BLaER1 (cell line): ENCODE measurements at regions not wholly inside any gene's neighbourhood (a gene's known extent, or its start where the extent isn't known, plus 50 kb on each side); places are given as distances from the start of the nearest gene placed in this dataset.
A peak's percentile ranks its signal among the peaks of the same experiment; 100 is the strongest.

Experiments used
- H3K27ac ChIP-seq: shearing (Covaris generic); formaldehyde crosslinking; 2 replicates; pipeline ENCODE4 v1.8.1; 2022
- H3K27me3 ChIP-seq: shearing (Covaris generic); formaldehyde crosslinking; 2 replicates; pipeline ENCODE4 v1.8.1; 2022
- H3K36me3 ChIP-seq: shearing (Covaris generic); formaldehyde crosslinking; 2 replicates; pipeline ENCODE4 v1.8.1; 2022
- H3K4me1 ChIP-seq: shearing (Covaris generic); formaldehyde crosslinking; 2 replicates; pipeline ENCODE4 v1.8.1; 2022
- H3K4me2 ChIP-seq: shearing (Covaris generic); formaldehyde crosslinking; 2 replicates; pipeline ENCODE4 v1.8.1; 2022
- H3K4me3 ChIP-seq: shearing (Covaris generic); formaldehyde crosslinking; 2 replicates; pipeline ENCODE4 v1.8.1; 2022
- H3K9ac ChIP-seq: shearing (Covaris generic); formaldehyde crosslinking; 2 replicates; pipeline ENCODE4 v1.8.1; 2022
- H3K9me3 ChIP-seq: shearing (Covaris generic); formaldehyde crosslinking; 2 replicates; pipeline ENCODE4 v1.8.1; 2022
- H4K20me1 ChIP-seq: shearing (Covaris generic); formaldehyde crosslinking; 2 replicates; pipeline ENCODE4 v1.8.1; 2022
- Cebpa-rat ChIP-seq: shearing (Covaris generic); IDR thresholded peaks from 2 replicates; pipeline ENCODE4 v1.8.1; 2022

DNA sequence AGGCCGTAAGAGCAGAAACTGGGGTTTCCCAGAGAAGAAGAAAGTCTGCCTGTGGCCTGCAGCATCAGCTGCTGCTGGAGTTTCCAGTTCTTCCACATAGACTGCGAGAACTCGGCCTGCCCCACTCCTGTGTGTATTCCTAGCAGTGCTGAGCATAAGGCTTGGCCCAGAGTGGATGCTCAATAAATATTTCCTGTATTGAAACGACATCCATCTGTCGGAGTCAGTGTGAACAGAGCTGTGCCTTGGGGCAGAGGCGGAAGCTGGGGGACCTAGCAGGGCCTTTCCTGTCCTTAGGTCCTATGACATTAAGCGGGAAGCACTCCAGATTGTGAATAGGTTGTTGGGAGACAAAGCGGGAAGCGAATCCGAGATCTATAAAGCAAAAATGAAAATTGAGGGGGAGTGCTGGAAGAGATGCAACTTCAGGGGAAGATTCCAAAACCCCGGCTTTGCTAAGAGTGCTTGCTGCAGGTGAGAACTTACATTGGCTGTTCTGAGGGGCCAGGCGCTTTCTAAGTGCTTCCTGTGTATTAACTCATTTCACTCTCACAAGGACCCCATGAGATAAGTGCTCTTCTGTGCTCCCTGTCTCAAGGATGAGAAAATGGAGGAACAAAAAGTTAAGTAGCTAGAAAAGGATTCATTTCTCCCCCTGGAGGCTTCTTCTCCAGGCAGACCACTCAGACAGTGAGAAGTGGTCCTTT is 76.1 kb upstream of the CXCL14 start:
- Histone ChIP-seq H3K9me3 (peaks cover 18% of the 10 kb centered on the region), H3K27me3 (no peaks in the 10 kb centered on the region), H3K9ac (no peak overlapping the region), H4K20me1 (no peaks in the 10 kb centered on the region), H3K27ac (no peak overlapping the region), H3K36me3 (no peaks in the 10 kb centered on the region), H3K4me3 (no peak overlapping the region), H3K4me2 (no peak overlapping the region), H3K4me1 (no peaks in the 10 kb centered on the region)
- no peak for TF ChIP-seq Cebpa-rat

DNA sequence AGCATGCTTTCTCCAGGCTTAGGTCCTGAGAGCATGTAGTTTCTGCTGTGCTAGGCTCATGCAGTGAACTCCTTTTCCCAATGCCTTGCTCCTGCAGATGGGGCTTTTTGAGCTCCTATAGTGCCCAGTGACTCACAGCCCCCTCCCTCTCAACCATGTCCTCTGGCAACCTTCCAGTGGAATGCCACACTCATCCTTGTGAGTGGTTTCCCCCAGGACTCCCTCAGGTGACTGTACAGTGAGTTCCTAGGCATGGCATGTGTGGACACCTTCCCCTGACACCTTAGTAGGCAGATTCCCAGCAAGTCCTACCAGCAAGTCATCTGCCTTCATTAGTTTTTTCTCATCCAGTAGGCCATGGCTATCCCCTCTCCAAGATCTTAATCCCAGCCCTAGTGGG is 72.4 kb upstream of the CXCL14 start:
- H3K36me3 ChIP-seq: no peaks in the 10 kb centered on the region
- H4K20me1 ChIP-seq: no peaks in the 10 kb centered on the region
- no peaks in the 10 kb centered on the region for H3K27me3 ChIP-seq
- no peak overlapping the region for H3K4me3 ChIP-seq
- H3K4me1 ChIP-seq: no peaks in the 10 kb centered on the region
- no peak for TF ChIP-seq Cebpa-rat
- no peak overlapping the region for H3K9ac ChIP-seq
- H3K4me2 ChIP-seq: no peak overlapping the region
- no peak overlapping the region for H3K27ac ChIP-seq
- no peaks in the 10 kb centered on the region for H3K9me3 ChIP-seq

DNA sequence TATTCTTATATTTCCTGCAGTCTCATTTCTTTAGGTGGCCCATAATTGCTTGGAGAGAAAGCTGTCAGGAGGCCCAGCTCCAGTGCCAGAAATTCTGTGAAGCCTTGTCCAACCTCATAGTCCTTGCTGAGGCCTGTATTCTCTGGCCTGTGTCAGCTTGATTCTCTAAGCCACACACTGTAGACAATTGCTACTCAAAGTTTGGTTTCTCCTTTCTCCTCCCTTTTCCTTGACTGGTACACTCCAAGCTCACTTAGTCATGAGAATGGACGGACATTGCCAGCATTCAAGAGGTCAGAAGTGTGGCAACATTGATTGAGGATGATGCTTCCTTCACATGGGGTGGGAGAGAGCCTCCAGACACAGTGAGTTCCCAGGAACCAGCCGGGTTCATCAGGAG is 71.3 kb upstream of the CXCL14 start:
- H3K4me2 ChIP-seq: no peak overlapping the region
- no peaks in the 10 kb centered on the region for H3K9me3 ChIP-seq
- no peak for TF ChIP-seq Cebpa-rat
- H3K27me3 ChIP-seq: no peaks in the 10 kb centered on the region
- H3K4me3 ChIP-seq: no peak overlapping the region
- H3K4me1 ChIP-seq: no peaks in the 10 kb centered on the region
- no peak overlapping the region for H3K27ac ChIP-seq
- no peaks in the 10 kb centered on the region for H3K36me3 ChIP-seq
- H4K20me1 ChIP-seq: no peaks in the 10 kb centered on the region
- no peak overlapping the region for H3K9ac ChIP-seq

DNA sequence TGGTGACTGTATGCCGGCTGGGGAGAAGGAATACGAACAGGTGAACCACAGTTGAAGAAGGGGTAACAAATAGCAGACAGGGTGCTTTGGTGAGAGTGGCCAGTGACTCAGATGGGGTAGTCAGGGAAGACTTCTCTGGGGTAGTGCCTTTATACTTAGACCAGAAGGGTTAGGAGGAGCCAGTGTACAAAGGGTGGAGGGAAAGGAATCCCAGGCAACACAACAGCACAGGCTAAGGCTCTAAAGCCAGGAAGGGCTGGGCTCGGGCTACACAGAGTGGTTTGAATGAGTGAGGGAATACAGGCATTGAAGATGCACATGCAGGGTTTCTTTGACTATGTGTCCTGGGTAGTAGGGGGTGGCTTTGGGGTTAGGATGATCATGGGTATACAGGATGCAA is 70.6 kb upstream of the CXCL14 start:
- Histone ChIP-seq H3K36me3 (no peaks in the 10 kb centered on the region), H3K27me3 (no peaks in the 10 kb centered on the region), H3K4me1 (no peaks in the 10 kb centered on the region), H4K20me1 (no peaks in the 10 kb centered on the region), H3K27ac (no peak overlapping the region), H3K4me3 (no peak overlapping the region), H3K4me2 (no peak overlapping the region), H3K9ac (no peak overlapping the region), H3K9me3 (no peaks in the 10 kb centered on the region)
- TF ChIP-seq Cebpa-rat: no peak

DNA sequence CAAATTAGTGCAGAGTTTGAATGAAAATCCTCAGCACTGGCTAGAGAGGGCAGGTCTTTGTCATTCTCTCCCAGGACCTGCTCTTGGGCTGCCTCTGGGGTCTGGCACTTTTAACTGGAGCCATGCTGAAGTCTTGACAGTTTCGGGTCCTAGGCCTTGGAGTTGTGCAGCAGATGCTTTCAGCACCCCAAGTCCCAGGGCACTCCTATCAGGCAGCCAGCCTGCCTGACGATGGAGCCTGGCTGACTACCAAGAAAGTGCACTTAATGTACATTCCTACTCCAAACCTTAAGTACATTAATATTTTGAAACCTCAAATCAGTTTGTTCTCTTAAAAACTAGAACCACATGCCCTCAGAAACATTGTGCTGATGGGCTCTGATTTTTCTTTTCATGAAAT is 69.3 kb upstream of the CXCL14 start:
- Histone ChIP-seq H3K4me2 (no peak overlapping the region), H3K4me1 (no peaks in the 10 kb centered on the region), H3K27ac (no peak overlapping the region), H3K36me3 (no peaks in the 10 kb centered on the region), H3K4me3 (no peak overlapping the region), H4K20me1 (no peaks in the 10 kb centered on the region), H3K9me3 (no peaks in the 10 kb centered on the region), H3K27me3 (no peaks in the 10 kb centered on the region), H3K9ac (no peak overlapping the region)
- no peak for TF ChIP-seq Cebpa-rat

DNA sequence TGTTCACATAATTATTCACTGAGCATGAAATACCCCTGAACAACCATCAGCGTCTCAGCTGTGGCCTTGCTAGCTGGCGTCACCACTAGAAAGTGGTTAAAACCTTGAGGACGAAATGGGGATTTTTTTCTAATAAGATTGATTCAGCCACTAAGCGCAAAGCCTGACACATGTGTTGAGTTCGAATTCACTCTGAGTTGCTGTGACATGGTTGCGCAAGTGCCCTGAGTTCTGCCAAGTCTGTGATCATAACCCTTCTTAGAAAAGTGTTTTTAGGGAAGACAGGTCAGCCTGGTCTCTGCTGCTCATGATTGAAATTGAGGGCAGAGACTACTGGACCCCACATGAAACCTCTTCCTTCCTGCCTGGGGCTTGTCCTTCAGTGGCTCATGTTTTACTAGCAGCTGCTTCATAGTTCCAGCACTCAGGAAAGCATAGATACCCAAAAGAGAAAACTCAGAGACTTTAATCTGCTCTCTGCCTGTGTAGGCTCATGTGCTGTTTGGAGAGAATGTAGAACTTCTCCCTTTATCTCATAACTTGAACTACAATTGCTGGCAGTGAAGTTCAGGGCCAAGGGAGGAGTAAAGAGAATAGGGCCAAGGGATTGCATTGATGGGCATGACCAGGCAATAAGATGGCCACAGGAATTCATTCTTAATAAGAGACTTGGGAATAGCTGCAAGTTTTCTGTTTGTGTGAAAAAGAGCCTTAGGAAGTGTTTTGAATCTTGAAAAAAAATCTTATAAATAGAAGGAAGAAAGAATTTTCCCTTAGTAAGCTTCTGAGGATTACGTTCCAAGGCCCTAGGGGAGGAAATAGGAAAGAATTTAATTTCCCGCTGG is 66.8 kb upstream of the CXCL14 start:
- no peak overlapping the region for H3K4me3 ChIP-seq
- peak; percentile 67 for TF ChIP-seq Cebpa-rat
- H3K27me3 ChIP-seq: no peaks in the 10 kb centered on the region

DNA sequence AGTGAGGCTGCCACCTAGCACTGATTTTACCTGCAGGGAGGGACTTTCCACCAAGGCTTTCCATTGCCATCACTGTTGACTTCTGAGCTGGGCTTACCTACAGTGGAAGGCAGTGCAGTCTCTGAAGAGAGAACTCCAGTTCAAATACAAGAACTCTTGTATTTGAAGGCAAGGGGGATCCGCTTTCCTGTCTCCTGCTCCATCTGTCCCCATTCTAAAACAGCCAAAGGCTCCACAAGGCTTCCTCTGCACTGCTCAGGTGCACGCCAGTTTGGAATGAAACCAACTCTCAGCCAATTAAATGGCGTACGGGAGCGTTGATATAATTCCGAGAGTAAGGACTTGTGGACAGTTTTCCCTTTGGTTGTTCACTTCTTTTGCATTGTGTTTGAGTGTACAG is 66.0 kb upstream of the CXCL14 start:
- Histone ChIP-seq H3K4me2 (no peak overlapping the region), H3K9ac (no peak overlapping the region), H3K4me3 (no peak overlapping the region), H3K27me3 (no peaks in the 10 kb centered on the region), H3K4me1 (no peaks in the 10 kb centered on the region), H3K27ac (no peak overlapping the region), H3K36me3 (no peaks in the 10 kb centered on the region), H4K20me1 (no peaks in the 10 kb centered on the region), H3K9me3 (no peaks in the 10 kb centered on the region)
- no peak for TF ChIP-seq Cebpa-rat

More for the DNA sequence above, 66.8 kb upstream of the CXCL14 start:
- H3K27ac ChIP-seq: no peak overlapping the region
- H3K9me3 ChIP-seq: no peaks in the 10 kb centered on the region
- no peaks in the 10 kb centered on the region for H3K4me1 ChIP-seq
- no peak overlapping the region for H3K9ac ChIP-seq
- H3K36me3 ChIP-seq: no peaks in the 10 kb centered on the region
- H4K20me1 ChIP-seq: no peaks in the 10 kb centered on the region
- H3K4me2 ChIP-seq: no peak overlapping the region

DNA sequence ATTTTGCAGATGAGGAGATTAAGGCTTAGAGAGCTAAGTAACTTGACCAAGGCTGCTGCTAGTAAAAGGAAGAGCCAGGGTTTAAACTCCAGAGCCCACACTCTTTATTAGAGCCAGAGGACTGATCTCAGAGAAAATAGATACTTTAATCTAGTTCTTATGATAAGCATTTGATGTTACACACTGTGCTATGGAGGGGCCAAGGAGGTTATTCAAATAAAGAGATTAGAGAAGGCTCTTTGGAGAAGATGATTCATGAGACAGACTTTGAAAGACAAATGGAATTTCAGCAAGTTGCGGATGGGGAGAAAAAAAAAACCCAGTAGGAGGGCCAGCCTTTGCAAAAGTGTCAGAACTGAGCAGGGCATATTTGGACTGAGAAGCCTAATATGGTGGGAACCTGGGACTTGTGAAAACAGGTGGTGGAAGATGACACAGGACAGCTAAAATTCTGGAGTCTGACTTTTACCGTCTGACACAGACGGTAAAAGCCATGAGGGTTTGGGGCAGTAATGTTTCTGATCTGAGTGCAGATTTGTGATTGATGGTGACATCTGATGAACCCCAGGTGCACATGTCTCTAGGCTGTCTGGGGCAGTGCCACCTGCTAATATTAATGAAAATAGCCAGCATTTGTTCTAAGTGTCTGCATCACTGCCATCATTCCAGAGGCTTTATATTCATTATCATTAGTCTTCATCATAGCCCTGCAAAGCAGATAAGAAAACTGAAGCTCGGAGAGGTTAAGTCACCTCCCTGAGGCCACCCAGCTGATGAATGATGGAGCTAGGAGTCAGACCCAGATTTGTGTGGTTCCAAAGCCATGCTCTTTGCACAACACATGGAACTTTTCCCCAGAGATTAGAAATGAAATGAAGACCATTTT is 65.3 kb upstream of the CXCL14 start:
- no peaks in the 10 kb centered on the region for H3K9me3 ChIP-seq
- no peaks in the 10 kb centered on the region for H3K36me3 ChIP-seq
- no peaks in the 10 kb centered on the region for H4K20me1 ChIP-seq
- no peak overlapping the region for H3K9ac ChIP-seq
- no peak overlapping the region for H3K27ac ChIP-seq
- H3K27me3 ChIP-seq: no peaks in the 10 kb centered on the region
- H3K4me3 ChIP-seq: no peak overlapping the region
- no peaks in the 10 kb centered on the region for H3K4me1 ChIP-seq
- no peak for TF ChIP-seq Cebpa-rat
- no peak overlapping the region for H3K4me2 ChIP-seq

DNA sequence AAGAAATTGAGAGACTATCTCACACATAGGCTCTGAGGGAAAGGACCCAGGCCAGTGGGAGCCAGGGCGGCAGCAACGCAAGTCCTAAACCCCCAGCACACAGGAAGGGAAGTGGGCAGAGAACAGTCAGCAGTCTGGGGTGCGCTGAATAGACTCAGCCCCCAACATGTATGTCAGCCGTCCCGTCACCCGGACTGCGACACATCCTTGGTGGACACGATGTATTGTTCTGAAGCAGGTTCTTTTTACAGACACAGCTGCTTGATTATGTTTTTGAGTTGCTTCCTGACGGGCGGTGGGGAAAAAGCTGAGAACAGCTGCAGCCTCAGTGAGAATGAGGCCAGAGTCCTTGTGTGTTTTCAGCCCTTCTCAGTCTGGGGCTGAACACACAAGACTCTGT is 64.1 kb upstream of the CXCL14 start:
- Histone ChIP-seq H3K27me3 (no peaks in the 10 kb centered on the region), H3K4me3 (no peak overlapping the region), H3K9me3 (no peaks in the 10 kb centered on the region), H3K9ac (no peak overlapping the region), H3K27ac (no peak overlapping the region), H3K36me3 (no peaks in the 10 kb centered on the region), H3K4me2 (no peak overlapping the region), H3K4me1 (no peaks in the 10 kb centered on the region), H4K20me1 (no peaks in the 10 kb centered on the region)
- TF ChIP-seq Cebpa-rat: no peak

DNA sequence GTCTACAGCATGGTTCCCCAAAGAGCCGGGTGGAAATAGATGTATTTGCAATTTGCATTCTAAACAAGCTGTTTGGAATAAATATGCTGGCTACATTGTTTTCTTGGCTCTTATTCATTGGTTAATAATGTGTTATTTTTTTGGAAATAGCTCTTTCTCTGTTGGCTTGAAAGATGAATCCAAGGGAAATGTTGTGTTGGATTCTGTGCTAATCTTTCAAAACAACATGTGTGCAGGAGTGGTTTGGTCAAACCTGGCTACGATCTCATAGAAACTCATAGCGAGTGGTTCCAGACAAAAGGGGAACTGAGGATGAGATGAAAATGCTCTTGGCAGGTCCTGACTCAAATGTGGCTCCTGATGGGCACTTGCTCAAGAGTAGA is 63.7 kb upstream of the CXCL14 start:
- no peak for TF ChIP-seq Cebpa-rat
- H3K9ac ChIP-seq: no peak overlapping the region
- no peak overlapping the region for H3K27ac ChIP-seq
- H3K27me3 ChIP-seq: no peaks in the 10 kb centered on the region
- H3K4me1 ChIP-seq: no peaks in the 10 kb centered on the region
- H3K4me2 ChIP-seq: no peak overlapping the region
- no peaks in the 10 kb centered on the region for H3K36me3 ChIP-seq
- H3K9me3 ChIP-seq: no peaks in the 10 kb centered on the region
- H4K20me1 ChIP-seq: no peaks in the 10 kb centered on the region
- H3K4me3 ChIP-seq: no peak overlapping the region
